A549 (cell line): ENCODE measurements at regions not wholly inside any gene's neighbourhood (a gene's known extent, or its start where the extent isn't known, plus 50 kb on each side); places are given as distances from the start of the nearest gene placed in this dataset.

ENCODE experiments used
- ATAC-seq, 2 experiments: fragments of 200-7000 bp in 1 of 2; fragments of >200 bp in 1 of 2; cut with Nextera tagmentation in 1 of 2; cut with Tn5 transposase in 1 of 2; 3 replicates each; pipeline versions ENCODE4 v1.8.0 to v1.9.1; 2018 to 2020; ENCODE audit warnings: mild to moderate bottlenecking in 1 of 2, moderate library complexity in 1 of 2
- CTCF ChIA-PET: fragments of 300-600 bp; sonication (Branson Sonifier 250); formaldehyde crosslinking; extraction: SDS; loops from one replicate; lab custom pipeline; 2021; ENCODE audit warnings: antibody characterized with exemption, inconsistent platforms; lab: Yijun Ruan, JAX
- POLR2A ChIA-PET: fragments of 350-600 bp; formaldehyde crosslinking; extraction: SDS; loops from one replicate; lab custom pipeline; 2021; ENCODE audit warnings: antibody characterized with exemption, inconsistent platforms; lab: Yijun Ruan, JAX
- DNase-seq, 2 experiments: peaks; one replicate each; pipeline versions ENCODE4 v3.0.0 to v3.0.0-alpha.2; 2011 to 2016; ENCODE audit warnings: low read depth in 1 of 2, low spot score in 1 of 2
- FAIRE-seq: peaks from 2 replicates; lab custom pipeline; 2011; peaks lifted over from hg19 to GRCh38; lab: Jason Lieb, UNC
- H3K27ac ChIP-seq, 2 experiments: fragments of >200 bp; sonication (Bioruptor Twin); formaldehyde crosslinking; 3 replicates each; pipeline ENCODE4 v1.5.1; 2016 to 2017
- H3K4me1 ChIP-seq: fragments of >200 bp; sonication (Bioruptor Twin); formaldehyde crosslinking; 3 replicates; pipeline ENCODE4 v1.6.1; 2016
- H3K4me2 ChIP-seq: fragments of >200 bp; sonication (Bioruptor Twin); formaldehyde crosslinking; 3 replicates; pipeline ENCODE4 v1.6.1; 2016
- H3K4me3 ChIP-seq: fragments of >200 bp; sonication (Bioruptor Twin); formaldehyde crosslinking; 3 replicates; pipeline ENCODE4 v1.5.1; 2016
- H3K9me3 ChIP-seq: fragments of >200 bp; sonication (Bioruptor Twin); formaldehyde crosslinking; 3 replicates; pipeline ENCODE4 v1.6.1; 2016
- ATOH8 ChIP-seq: fragments of 250-450 bp; sonication (Bioruptor Pico); IDR thresholded peaks from 2 replicates; pipeline ENCODE4 v1.5.0; 2020; ENCODE audit warnings: low read depth, mild to moderate bottlenecking, moderate library complexity
- BCL3 ChIP-seq: fragments of >200 bp; sonication (Bioruptor Twin); formaldehyde crosslinking; IDR thresholded peaks from 3 replicates; pipeline ENCODE4 v1.6.1; 2016
- BHLHE40 ChIP-seq: IDR thresholded peaks from 2 replicates; pipeline ENCODE4 v1.6.1; 2012; ENCODE audit warnings: low read depth, low read length, inconsistent platforms
- EHMT2 ChIP-seq: fragments of 200-600 bp; sonication (generic); IDR thresholded peaks from 2 replicates; pipeline ENCODE4 v1.6.1; 2016; ENCODE audit warnings: antibody characterized with exemption, low read depth, mild to moderate bottlenecking, moderate library complexity
- FOSL2 ChIP-seq, 2 experiments: fragments of 450-650 bp in 1 of 2; fragments of >200 bp in 1 of 2; sonication (Bioruptor Twin) in 1 of 2; formaldehyde crosslinking; IDR thresholded peaks; 2 replicates each; pipeline versions ENCODE4 v1.5.0 to v1.6.1; 2016 to 2020; ENCODE audit warnings: mild to moderate bottlenecking in 1 of 2, moderate library complexity in 1 of 2
- HDAC2 ChIP-seq: fragments of 200-600 bp; sonication (generic); IDR thresholded peaks from 2 replicates; pipeline ENCODE4 v1.6.1; 2016
- HOXB13 ChIP-seq: fragments of 250-450 bp; sonication (Bioruptor Pico); IDR thresholded peaks from 2 replicates; pipeline ENCODE4 v1.5.0; 2020; ENCODE audit warnings: low read depth, mild to moderate bottlenecking, moderate library complexity
- HOXB5 ChIP-seq: fragments of 250-450 bp; sonication (Bioruptor Pico); IDR thresholded peaks from 2 replicates; pipeline ENCODE4 v1.5.0; 2020; ENCODE audit warnings: mild to moderate bottlenecking, moderate library complexity
- JUN ChIP-seq, 2 experiments: fragments of >200 bp; sonication (Bioruptor Twin); formaldehyde crosslinking; IDR thresholded peaks; 2 replicates in 1 of 2; 3 replicates in 1 of 2; pipeline ENCODE4 v1.6.1; 2016 to 2017
- MAFK ChIP-seq: fragments of 450-650 bp; IDR thresholded peaks from 2 replicates; pipeline ENCODE4 v1.6.1; 2014; ENCODE audit not compliant: partially characterized antibody
- MAX ChIP-seq: IDR thresholded peaks from 2 replicates; pipeline ENCODE4 v1.6.1; 2012
- MYC ChIP-seq: IDR thresholded peaks from 2 replicates; pipeline ENCODE4 v1.6.1; 2012; ENCODE audit warnings: mild to moderate bottlenecking, inconsistent platforms, low read length, improper control_type of control experiment, borderline replicate concordance
- RAD21 ChIP-seq, 2 experiments: fragments of >200 bp in 1 of 2; sonication (Bioruptor Twin) in 1 of 2; formaldehyde crosslinking in 1 of 2; IDR thresholded peaks in 1 of 2; conservative IDR thresholded peaks in 1 of 2; 2 replicates in 1 of 2; 3 replicates in 1 of 2; pipeline ENCODE4 v1.6.1; 2012 to 2018; ENCODE audit warnings: inconsistent platforms in 1 of 2
- RARB ChIP-seq: fragments of 250-450 bp; sonication (Bioruptor Pico); IDR thresholded peaks from 2 replicates; pipeline ENCODE4 v1.8.0; 2021; ENCODE audit warnings: mild to moderate bottlenecking, moderate library complexity
- RCOR1 ChIP-seq: fragments of 150-350 bp; IDR thresholded peaks from 2 replicates; pipeline ENCODE4 v1.6.1; 2014; ENCODE audit warnings: antibody characterized with exemption, low read length, low read depth
- REST ChIP-seq: fragments of 200-600 bp; sonication (generic); IDR thresholded peaks from 2 replicates; pipeline ENCODE4 v1.6.1; 2016; ENCODE audit warnings: antibody characterized with exemption, mild to moderate bottlenecking, moderate library complexity
- RFX5 ChIP-seq: fragments of 450-650 bp; IDR thresholded peaks from 2 replicates; pipeline ENCODE4 v1.7.1; 2014; ENCODE audit warnings: antibody characterized with exemption, mild to moderate bottlenecking, moderate library complexity
- SREBF2 ChIP-seq: fragments of 450-650 bp; IDR thresholded peaks from 2 replicates; pipeline ENCODE4 v1.6.1; 2014; ENCODE audit warnings: mild to moderate bottlenecking, moderate library complexity
- TFCP2L1 ChIP-seq: fragments of 250-450 bp; sonication (Bioruptor Pico); IDR thresholded peaks from 2 replicates; pipeline ENCODE4 v1.5.0; 2021; ENCODE audit warnings: mild to moderate bottlenecking
- WGBS: methylation state at CpG from one replicate; pipeline ENCODE4 v1.1.6; 2017; ENCODE audit errors: missing lambda C conversion rate; 5-methylcytosine and 5-hydroxymethylcytosine counted together

- Histone ChIP-seq H3K9me3 (no peaks in the 10 kb centered on the region), H3K4me3 (no peak overlapping the region), H3K27ac (no peak overlapping the region), H3K4me2 (no peak overlapping the region), H3K4me1 (no peaks in the 10 kb centered on the region)
- TF ChIP-seq RARB (CRISPR knock-in tag): no peak
- TF ChIP-seq FOSL2 (IDR thresholded peaks at IDR 0.05): no peak
- TF ChIP-seq FOSL2 (CRISPR knock-in tag; IDR thresholded peaks at IDR 0.05): no peak
- no peak for TF ChIP-seq HOXB13 (CRISPR knock-in tag)
- TF ChIP-seq REST: no peak
- no peak for TF ChIP-seq JUN (IDR thresholded peaks at IDR 0.05)
- TF ChIP-seq MAX: no peak
- no peak for TF ChIP-seq MAFK
- TF ChIP-seq RFX5: no peak
- no peak for TF ChIP-seq TFCP2L1 (CRISPR knock-in tag)
- TF ChIP-seq MYC: no peak
- no peak for TF ChIP-seq HOXB5
- no peak for TF ChIP-seq RCOR1
- TF ChIP-seq HDAC2: no peak
- TF ChIP-seq BHLHE40: no peak
- no peak for TF ChIP-seq EHMT2
- TF ChIP-seq SREBF2: no peak
- TF ChIP-seq BCL3: no peak
- ATAC-seq (no peak), DNase-seq (no peak), FAIRE-seq (no peak)
- WGBS: 23% methylated on average over 4 of the region's 4 CpGs
- POLR2A ChIA-PET: no interaction called here
- CTCF ChIA-PET: no interaction called here
Observed at GRCh38 chr11:87465716-87466115, 428.0 kb downstream of the TMEM135 start.

GRCh38 chr11:87463486-87464102 is 425.9 kb downstream of the TMEM135 start:
- DNase-seq (peak; percentile 24 to 51), ATAC-seq (peak; percentile 85 to 90), FAIRE-seq (no peak)
- TF ChIP-seq ATOH8 (CRISPR knock-in tag): no peak
- TF ChIP-seq RAD21 (conservative IDR thresholded peaks at IDR 0.05 in 1 of 2, IDR thresholded peaks at IDR 0.05 in 1 of 2): peak; percentile 57 to 69; a peak in 4 of 5 replicates
- H3K27ac ChIP-seq: no peak overlapping the region
- ChIA-PET POLR2A (no interaction called here), CTCF (interaction anchor here (0.6 to 1.1 kb wide), 3 partner anchors 14 to 553 kb away, joined by 3 read pairs; no protein-coding TSS in a partner anchor)
- H3K4me1 ChIP-seq: no peaks in the 10 kb centered on the region
- no peak overlapping the region for H3K4me2 ChIP-seq
- WGBS: 4% methylated on average over 4 of the region's 4 CpGs
- H3K4me3 ChIP-seq: no peak overlapping the region
- H3K9me3 ChIP-seq: no peaks in the 10 kb centered on the region
